GM23338 (cell line): ENCODE measurements at regions not wholly inside any gene's neighbourhood (a gene's known extent, or its start where the extent isn't known, plus 50 kb on each side); places are given as distances from the start of the nearest gene placed in this dataset.

ENCODE experiments used
- ATAC-seq: fragments of 200-7000 bp; cut with Tn5 transposase; 3 replicates; pipeline ENCODE4 v1.9.1; 2020
- DNase-seq: peaks from one replicate; pipeline ENCODE4 v3.0.0-alpha.2; 2015; ENCODE audit warnings: low spot score
- H2AFZ ChIP-seq: fragments of 200-600 bp; sonication (generic); 2 replicates; pipeline ENCODE4 v1.8.0; 2016; ENCODE audit warnings: antibody characterized with exemption, mild to moderate bottlenecking, moderate library complexity
- H3F3A ChIP-seq: fragments of 200-600 bp; sonication (generic); replicated peaks from 2 replicates; pipeline ENCODE4 v1.8.0; 2017; ENCODE audit warnings: antibody characterized with exemption, mixed run types, low read depth
- H3K27ac ChIP-seq: fragments of 200-600 bp; sonication (generic); 2 replicates; pipeline ENCODE4 v1.6.1; 2016; ENCODE audit warnings: low read depth
- H3K27me3 ChIP-seq: fragments of 200-600 bp; sonication (generic); 2 replicates; pipeline ENCODE4 v1.8.0; 2016; ENCODE audit warnings: mild to moderate bottlenecking, mixed run types, moderate library complexity; ENCODE audit not compliant: insufficient read depth
- H3K36me3 ChIP-seq: fragments of 200-600 bp; sonication (generic); 2 replicates; pipeline ENCODE4 v1.8.0; 2016; ENCODE audit warnings: mild to moderate bottlenecking; ENCODE audit not compliant: insufficient read depth
- H3K4me1 ChIP-seq: fragments of 200-600 bp; sonication (generic); 2 replicates; pipeline ENCODE4 v1.8.0; 2016; ENCODE audit warnings: mild to moderate bottlenecking, moderate library complexity; ENCODE audit not compliant: insufficient read depth
- H3K4me2 ChIP-seq: fragments of 200-600 bp; sonication (generic); 2 replicates; pipeline ENCODE4 v1.7.1; 2017; ENCODE audit warnings: mixed run types
- H3K4me3 ChIP-seq: fragments of 200-600 bp; sonication (generic); 2 replicates; pipeline ENCODE4 v1.6.1; 2016; ENCODE audit warnings: mixed run types
- H3K79me2 ChIP-seq: fragments of 200-600 bp; sonication (generic); replicated peaks from 2 replicates; pipeline ENCODE4 v1.8.0; 2017; ENCODE audit warnings: mild to moderate bottlenecking; ENCODE audit not compliant: insufficient read depth
- H3K9me2 ChIP-seq: fragments of 200-600 bp; sonication (generic); 2 replicates; pipeline ENCODE4 v1.8.0; 2017; ENCODE audit not compliant: insufficient read depth
- H4K20me1 ChIP-seq: fragments of 200-600 bp; sonication (generic); replicated peaks from 2 replicates; pipeline ENCODE4 v1.8.0; 2017; ENCODE audit warnings: mild to moderate bottlenecking; ENCODE audit not compliant: insufficient read depth
- H3K27ac Mint-ChIP-seq: 2 replicates; pipeline ENCODE4 v1.8.0; 2020; ENCODE audit warnings: inconsistent platforms, mild to moderate bottlenecking, moderate library complexity, mixed read lengths
- H3K27me3 Mint-ChIP-seq: 3 replicates; pipeline ENCODE4 v1.8.0; 2022; ENCODE audit warnings: low read depth, mild to moderate bottlenecking, moderate library complexity, mixed read lengths, inconsistent platforms; ENCODE audit not compliant: insufficient read depth, poor library complexity
- H3K36me3 Mint-ChIP-seq: 3 replicates; pipeline ENCODE4 v1.8.0; 2021; ENCODE audit warnings: low read depth, mild to moderate bottlenecking, inconsistent platforms, moderate library complexity, mixed read lengths
- H3K4me1 Mint-ChIP-seq: 3 replicates; pipeline ENCODE4 v1.8.0; 2020; ENCODE audit warnings: mild to moderate bottlenecking, inconsistent platforms, mixed read lengths
- H3K4me3 Mint-ChIP-seq: 3 replicates; pipeline ENCODE4 v1.8.0; 2021; ENCODE audit warnings: moderate library complexity, mild to moderate bottlenecking, inconsistent platforms, mixed read lengths
- H3K9me3 Mint-ChIP-seq: 3 replicates; pipeline ENCODE4 v1.8.0; 2020; ENCODE audit warnings: moderate library complexity, mild to moderate bottlenecking, inconsistent platforms, mixed read lengths
- CREB1 ChIP-seq: fragments of 250-450 bp; sonication (Bioruptor Pico); IDR thresholded peaks from 2 replicates; pipeline ENCODE4 v1.5.0; 2020; ENCODE audit warnings: low read depth, mild to moderate bottlenecking, moderate library complexity
- EZH2 ChIP-seq: fragments of 200-600 bp; sonication (generic); IDR thresholded peaks from one replicate; pipeline ENCODE4 v1.8.0; 2017; ENCODE audit warnings: antibody characterized with exemption, mild to moderate bottlenecking, low read depth; ENCODE audit not compliant: unreplicated experiment
- EZH2phosphoT487 ChIP-seq: fragments of 200-600 bp; sonication (generic); IDR thresholded peaks from one replicate; pipeline ENCODE4 v1.8.1; 2018; ENCODE audit warnings: antibody characterized with exemption; ENCODE audit not compliant: unreplicated experiment
- JUNB ChIP-seq: IDR thresholded peaks from one replicate; pipeline ENCODE4 v1.6.1; 2016; ENCODE audit warnings: antibody characterized with exemption; ENCODE audit not compliant: unreplicated experiment
- NANOG ChIP-seq: IDR thresholded peaks from 2 replicates; pipeline ENCODE4 v1.6.1; 2016; ENCODE audit warnings: antibody characterized with exemption, borderline replicate concordance
- STAT1 ChIP-seq: IDR thresholded peaks from one replicate; pipeline ENCODE4 v1.6.1; 2016; ENCODE audit warnings: antibody characterized with exemption; ENCODE audit not compliant: unreplicated experiment
- ZNF114 ChIP-seq: fragments of 250-450 bp; sonication (Bioruptor Pico); IDR thresholded peaks from 2 replicates; pipeline ENCODE4 v1.5.0; 2020; ENCODE audit warnings: mild to moderate bottlenecking, moderate library complexity
- TF ChIP-seq, protein P1 (sequence below): IDR thresholded peaks from 2 replicates; pipeline ENCODE4 v1.6.1; 2016; ENCODE audit warnings: antibody characterized with exemption
- TF ChIP-seq, protein P2 (sequence below): fragments of 250-450 bp; sonication (Bioruptor Pico); IDR thresholded peaks from 2 replicates; pipeline ENCODE4 v1.5.0; 2020; ENCODE audit warnings: mild to moderate bottlenecking, moderate library complexity
- TF ChIP-seq, protein P3 (sequence below): IDR thresholded peaks from one replicate; pipeline ENCODE4 v1.6.1; 2018; ENCODE audit warnings: antibody characterized with exemption; ENCODE audit not compliant: unreplicated experiment

DNA sequence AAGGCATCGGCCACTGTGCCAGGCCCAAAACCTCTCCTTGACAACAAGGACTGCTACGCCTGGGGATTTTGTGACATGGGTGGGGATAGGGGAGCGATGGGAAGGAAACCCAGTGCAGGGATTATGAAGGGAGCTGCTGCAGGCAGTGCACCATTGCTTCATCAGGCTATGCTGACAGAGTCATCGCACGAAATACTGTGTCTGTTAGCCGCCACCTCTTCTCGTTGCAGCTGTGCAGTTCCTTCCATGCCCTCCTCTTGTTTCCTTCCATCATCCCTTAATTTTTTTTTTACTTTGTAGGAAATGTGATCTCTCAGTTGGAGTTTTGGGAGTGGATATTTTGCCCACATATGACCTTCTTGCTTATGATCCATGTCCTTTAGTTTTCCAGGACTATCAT, 178.7 kb downstream of the RFC3 start:
- Histone ChIP-seq H3K27ac (no peak overlapping the region), H3K79me2 (no peaks in the 10 kb centered on the region), H3K27me3 (no peaks in the 10 kb centered on the region), H2AFZ (no peak overlapping the region), H3K4me1 (no peaks in the 10 kb centered on the region), H3F3A (no peaks in the 10 kb centered on the region), H3K9me2 (0 out of 2 replicates have a peak, but pooled peaks cover 7% of the 10 kb centered on the region), H3K4me3 (no peak overlapping the region), H3K36me3 (no peaks in the 10 kb centered on the region), H3K4me2 (no peak overlapping the region), H4K20me1 (no peaks in the 10 kb centered on the region)
- Mint-ChIP-seq H3K36me3 (no peaks in the 10 kb centered on the region), H3K4me1 (peaks cover 2% of the 10 kb centered on the region; the same call in 1 of the 3 replicates), H3K4me3 (no peak overlapping the region), H3K27ac (no peak overlapping the region), H3K9me3 (no peaks in the 10 kb centered on the region), H3K27me3 (peaks cover 4% of the 10 kb centered on the region)
- TF ChIP-seq JUNB (no peak), ZNF114 (CRISPR knock-in tag) (no peak)
- ATAC-seq (no peak), DNase-seq (no peak)

DNA sequence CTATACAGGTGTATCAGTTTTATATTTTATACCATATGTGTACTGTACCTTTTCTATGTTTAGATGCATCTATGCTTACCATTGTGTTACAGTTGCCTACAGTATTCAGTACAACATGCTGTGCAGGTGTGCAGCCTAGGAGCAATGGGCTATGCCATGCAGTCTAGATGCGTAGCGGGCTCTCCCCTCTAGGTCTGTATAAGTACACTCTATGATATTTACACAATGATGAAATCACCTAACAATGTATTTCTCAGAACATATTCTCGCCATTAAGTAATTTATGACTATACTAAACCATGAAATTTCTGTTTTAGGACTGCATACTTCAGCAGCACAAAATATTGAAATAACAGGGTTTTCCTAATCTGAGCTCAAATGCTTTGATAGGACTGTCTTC, 179.6 kb downstream of the RFC3 start:
- Histone ChIP-seq H3F3A (no peaks in the 10 kb centered on the region), H3K4me2 (no peak overlapping the region), H3K27me3 (no peaks in the 10 kb centered on the region), H2AFZ (no peak overlapping the region), H3K4me1 (no peaks in the 10 kb centered on the region), H4K20me1 (no peaks in the 10 kb centered on the region), H3K27ac (no peak overlapping the region), H3K4me3 (no peak overlapping the region), H3K79me2 (no peaks in the 10 kb centered on the region), H3K9me2 (0 out of 2 replicates have a peak, but pooled peaks cover 7% of the 10 kb centered on the region), H3K36me3 (no peaks in the 10 kb centered on the region)
- no peak overlapping the region for H3K27ac Mint-ChIP-seq
- peaks cover 2% of the 10 kb centered on the region; the same call in 1 of the 3 replicates for H3K4me1 Mint-ChIP-seq
- no peaks in the 10 kb centered on the region for H3K9me3 Mint-ChIP-seq
- no peaks in the 10 kb centered on the region for H3K36me3 Mint-ChIP-seq
- H3K27me3 Mint-ChIP-seq: peaks cover 1% of the 10 kb centered on the region
- DNase-seq (no peak), ATAC-seq (no peak)
- H3K4me3 Mint-ChIP-seq: no peak overlapping the region
- TF ChIP-seq EZH2phosphoT487: no peak
- TF ChIP-seq, protein P1, sequence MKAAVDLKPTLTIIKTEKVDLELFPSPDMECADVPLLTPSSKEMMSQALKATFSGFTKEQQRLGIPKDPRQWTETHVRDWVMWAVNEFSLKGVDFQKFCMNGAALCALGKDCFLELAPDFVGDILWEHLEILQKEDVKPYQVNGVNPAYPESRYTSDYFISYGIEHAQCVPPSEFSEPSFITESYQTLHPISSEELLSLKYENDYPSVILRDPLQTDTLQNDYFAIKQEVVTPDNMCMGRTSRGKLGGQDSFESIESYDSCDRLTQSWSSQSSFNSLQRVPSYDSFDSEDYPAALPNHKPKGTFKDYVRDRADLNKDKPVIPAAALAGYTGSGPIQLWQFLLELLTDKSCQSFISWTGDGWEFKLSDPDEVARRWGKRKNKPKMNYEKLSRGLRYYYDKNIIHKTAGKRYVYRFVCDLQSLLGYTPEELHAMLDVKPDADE: no peak
- no peak for TF ChIP-seq EZH2
- TF ChIP-seq CREB1 (CRISPR knock-in tag): no peak
- no peak for TF ChIP-seq NANOG
- TF ChIP-seq, protein P2, sequence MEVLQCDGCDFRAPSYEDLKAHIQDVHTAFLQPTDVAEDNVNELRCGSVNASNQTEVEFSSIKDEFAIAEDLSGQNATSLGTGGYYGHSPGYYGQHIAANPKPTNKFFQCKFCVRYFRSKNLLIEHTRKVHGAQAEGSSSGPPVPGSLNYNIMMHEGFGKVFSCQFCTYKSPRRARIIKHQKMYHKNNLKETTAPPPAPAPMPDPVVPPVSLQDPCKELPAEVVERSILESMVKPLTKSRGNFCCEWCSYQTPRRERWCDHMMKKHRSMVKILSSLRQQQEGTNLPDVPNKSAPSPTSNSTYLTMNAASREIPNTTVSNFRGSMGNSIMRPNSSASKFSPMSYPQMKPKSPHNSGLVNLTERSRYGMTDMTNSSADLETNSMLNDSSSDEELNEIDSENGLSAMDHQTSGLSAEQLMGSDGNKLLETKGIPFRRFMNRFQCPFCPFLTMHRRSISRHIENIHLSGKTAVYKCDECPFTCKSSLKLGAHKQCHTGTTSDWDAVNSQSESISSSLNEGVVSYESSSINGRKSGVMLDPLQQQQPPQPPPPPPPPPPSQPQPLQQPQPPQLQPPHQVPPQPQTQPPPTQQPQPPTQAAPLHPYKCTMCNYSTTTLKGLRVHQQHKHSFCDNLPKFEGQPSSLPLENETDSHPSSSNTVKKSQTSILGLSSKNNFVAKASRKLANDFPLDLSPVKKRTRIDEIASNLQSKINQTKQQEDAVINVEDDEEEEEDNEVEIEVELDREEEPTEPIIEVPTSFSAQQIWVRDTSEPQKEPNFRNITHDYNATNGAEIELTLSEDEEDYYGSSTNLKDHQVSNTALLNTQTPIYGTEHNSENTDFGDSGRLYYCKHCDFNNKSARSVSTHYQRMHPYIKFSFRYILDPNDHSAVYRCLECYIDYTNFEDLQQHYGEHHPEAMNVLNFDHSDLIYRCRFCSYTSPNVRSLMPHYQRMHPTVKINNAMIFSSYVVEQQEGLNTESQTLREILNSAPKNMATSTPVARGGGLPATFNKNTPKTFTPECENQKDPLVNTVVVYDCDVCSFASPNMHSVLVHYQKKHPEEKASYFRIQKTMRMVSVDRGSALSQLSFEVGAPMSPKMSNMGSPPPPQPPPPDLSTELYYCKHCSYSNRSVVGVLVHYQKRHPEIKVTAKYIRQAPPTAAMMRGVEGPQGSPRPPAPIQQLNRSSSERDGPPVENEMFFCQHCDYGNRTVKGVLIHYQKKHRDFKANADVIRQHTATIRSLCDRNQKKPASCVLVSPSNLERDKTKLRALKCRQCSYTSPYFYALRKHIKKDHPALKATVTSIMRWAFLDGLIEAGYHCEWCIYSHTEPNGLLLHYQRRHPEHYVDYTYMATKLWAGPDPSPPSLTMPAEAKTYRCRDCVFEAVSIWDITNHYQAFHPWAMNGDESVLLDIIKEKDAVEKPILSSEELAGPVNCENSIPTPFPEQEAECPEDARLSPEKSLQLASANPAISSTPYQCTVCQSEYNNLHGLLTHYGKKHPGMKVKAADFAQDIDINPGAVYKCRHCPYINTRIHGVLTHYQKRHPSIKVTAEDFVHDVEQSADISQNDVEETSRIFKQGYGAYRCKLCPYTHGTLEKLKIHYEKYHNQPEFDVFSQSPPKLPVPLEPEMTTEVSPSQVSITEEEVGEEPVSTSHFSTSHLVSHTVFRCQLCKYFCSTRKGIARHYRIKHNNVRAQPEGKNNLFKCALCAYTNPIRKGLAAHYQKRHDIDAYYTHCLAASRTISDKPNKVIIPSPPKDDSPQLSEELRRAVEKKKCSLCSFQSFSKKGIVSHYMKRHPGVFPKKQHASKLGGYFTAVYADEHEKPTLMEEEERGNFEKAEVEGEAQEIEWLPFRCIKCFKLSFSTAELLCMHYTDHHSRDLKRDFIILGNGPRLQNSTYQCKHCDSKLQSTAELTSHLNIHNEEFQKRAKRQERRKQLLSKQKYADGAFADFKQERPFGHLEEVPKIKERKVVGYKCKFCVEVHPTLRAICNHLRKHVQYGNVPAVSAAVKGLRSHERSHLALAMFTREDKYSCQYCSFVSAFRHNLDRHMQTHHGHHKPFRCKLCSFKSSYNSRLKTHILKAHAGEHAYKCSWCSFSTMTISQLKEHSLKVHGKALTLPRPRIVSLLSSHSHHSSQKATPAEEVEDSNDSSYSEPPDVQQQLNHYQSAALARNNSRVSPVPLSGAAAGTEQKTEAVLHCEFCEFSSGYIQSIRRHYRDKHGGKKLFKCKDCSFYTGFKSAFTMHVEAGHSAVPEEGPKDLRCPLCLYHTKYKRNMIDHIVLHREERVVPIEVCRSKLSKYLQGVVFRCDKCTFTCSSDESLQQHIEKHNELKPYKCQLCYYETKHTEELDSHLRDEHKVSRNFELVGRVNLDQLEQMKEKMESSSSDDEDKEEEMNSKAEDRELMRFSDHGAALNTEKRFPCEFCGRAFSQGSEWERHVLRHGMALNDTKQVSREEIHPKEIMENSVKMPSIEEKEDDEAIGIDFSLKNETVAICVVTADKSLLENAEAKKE (CRISPR knock-in tag): no peak
- TF ChIP-seq, protein P3, sequence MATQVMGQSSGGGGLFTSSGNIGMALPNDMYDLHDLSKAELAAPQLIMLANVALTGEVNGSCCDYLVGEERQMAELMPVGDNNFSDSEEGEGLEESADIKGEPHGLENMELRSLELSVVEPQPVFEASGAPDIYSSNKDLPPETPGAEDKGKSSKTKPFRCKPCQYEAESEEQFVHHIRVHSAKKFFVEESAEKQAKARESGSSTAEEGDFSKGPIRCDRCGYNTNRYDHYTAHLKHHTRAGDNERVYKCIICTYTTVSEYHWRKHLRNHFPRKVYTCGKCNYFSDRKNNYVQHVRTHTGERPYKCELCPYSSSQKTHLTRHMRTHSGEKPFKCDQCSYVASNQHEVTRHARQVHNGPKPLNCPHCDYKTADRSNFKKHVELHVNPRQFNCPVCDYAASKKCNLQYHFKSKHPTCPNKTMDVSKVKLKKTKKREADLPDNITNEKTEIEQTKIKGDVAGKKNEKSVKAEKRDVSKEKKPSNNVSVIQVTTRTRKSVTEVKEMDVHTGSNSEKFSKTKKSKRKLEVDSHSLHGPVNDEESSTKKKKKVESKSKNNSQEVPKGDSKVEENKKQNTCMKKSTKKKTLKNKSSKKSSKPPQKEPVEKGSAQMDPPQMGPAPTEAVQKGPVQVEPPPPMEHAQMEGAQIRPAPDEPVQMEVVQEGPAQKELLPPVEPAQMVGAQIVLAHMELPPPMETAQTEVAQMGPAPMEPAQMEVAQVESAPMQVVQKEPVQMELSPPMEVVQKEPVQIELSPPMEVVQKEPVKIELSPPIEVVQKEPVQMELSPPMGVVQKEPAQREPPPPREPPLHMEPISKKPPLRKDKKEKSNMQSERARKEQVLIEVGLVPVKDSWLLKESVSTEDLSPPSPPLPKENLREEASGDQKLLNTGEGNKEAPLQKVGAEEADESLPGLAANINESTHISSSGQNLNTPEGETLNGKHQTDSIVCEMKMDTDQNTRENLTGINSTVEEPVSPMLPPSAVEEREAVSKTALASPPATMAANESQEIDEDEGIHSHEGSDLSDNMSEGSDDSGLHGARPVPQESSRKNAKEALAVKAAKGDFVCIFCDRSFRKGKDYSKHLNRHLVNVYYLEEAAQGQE: no peak
- no peak for TF ChIP-seq STAT1
- no peak for TF ChIP-seq ZNF114 (CRISPR knock-in tag)
- TF ChIP-seq JUNB: no peak
